ENCODE measurements at regions not wholly inside any gene's neighbourhood (a gene's known extent, or its start where the extent isn't known, plus 50 kb on each side); places are given as distances from the start of the nearest gene placed in this dataset.

- no peak for TF ChIP-seq GATA3 (IDR thresholded peaks at IDR 0.05; ENCODE audit: low read depth, low read length)
- TF ChIP-seq GATA2 (IDR thresholded peaks at IDR 0.05; ENCODE audit: low read depth, low read length): no peak
Measured at GRCh38 chr5:120982351-120982750, 518.3 kb downstream of the PRR16 start.

DNA sequence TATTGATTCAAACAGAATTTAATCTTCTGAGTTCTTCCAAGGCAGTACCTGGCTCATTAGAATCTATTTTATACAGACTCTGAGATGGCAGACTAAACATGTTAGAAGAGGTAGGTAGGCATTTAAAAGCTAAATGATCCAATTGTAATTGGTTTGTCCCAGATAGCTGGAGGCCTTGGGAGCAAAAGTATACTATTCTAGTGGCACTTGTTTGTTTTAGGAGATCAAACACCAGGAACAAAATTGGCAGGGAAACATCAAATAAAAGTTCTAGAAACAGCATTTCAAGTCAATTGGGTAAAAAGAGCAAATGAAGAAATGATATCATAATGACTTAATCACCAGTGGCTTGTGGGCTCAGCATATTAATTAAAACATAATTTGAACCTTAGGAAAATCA lies 521.4 kb downstream of the PRR16 start:
- TF ChIP-seq GATA3 (IDR thresholded peaks at IDR 0.05; ENCODE audit: low read depth, low read length) (no peak), GATA2 (IDR thresholded peaks at IDR 0.05; ENCODE audit: low read depth, low read length) (no peak)

- no peak for TF ChIP-seq GATA2 (IDR thresholded peaks at IDR 0.05; ENCODE audit: low read depth, low read length)
- TF ChIP-seq GATA3 (IDR thresholded peaks at IDR 0.05; ENCODE audit: low read depth, low read length): no peak
Measured at GRCh38 chr5:120988491-120988890, 524.4 kb downstream of the PRR16 start.

DNA sequence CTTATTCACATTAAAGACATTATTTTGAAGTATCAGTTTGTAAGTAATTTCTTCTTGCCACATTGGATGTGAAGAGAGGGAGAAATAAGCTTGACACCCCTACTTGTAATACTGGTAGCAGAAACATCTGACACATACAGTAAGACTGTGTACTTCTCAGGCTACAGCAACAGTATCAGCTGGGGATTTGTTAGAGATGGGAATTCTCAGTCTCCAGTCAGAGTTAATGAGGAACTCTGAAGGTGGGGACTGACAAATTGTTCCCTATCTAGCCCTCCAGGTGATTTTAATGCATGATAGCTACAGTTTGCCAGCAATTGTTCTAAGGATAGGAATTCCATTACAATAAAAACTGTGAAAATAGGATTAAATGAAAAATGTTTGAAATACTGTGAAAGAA lies 524.8 kb downstream of the PRR16 start:
- TF ChIP-seq GATA3 (IDR thresholded peaks at IDR 0.05; ENCODE audit: low read depth, low read length) (no peak), GATA2 (IDR thresholded peaks at IDR 0.05; ENCODE audit: low read depth, low read length) (no peak)

DNA sequence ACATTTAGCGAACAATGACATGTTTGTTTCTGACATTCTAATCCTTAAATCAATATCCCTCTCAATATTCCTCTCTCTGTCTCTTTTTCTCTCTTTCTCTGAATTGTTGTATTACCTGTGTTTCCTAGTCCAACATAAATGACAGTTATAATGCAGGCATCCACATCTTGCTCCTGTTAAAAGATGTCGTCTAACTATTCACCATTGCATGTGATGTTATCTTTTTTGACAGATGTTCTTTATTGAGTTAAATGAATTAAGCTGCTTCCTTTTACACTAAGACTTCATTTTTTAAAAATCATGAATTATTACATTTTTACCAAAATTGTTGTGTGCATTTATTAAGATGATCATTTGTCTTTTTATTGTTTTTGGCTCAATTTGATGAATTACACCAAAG lies 527.5 kb downstream of the PRR16 start:
- TF ChIP-seq GATA3 (IDR thresholded peaks at IDR 0.05; ENCODE audit: low read depth, low read length) (peak; percentile 80), GATA2 (IDR thresholded peaks at IDR 0.05; ENCODE audit: low read depth, low read length) (no peak)

DNA sequence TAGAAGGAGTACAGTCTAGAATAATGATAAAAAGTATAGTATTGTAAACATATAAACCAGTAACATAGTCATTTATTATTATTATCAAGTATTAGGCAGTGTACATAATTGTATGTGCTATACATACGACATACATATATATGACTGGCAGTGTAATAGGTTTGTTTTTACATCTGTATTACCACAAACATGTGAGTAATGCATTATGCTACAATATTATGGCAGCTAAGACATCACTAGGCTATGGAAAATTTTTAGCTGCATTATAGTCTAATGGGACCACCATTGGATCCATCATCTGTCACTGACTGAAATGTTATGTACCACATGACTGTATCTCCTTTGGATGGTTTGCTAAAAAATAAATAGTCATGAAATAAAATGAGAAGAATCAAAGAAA lies 530.0 kb downstream of the PRR16 start:
- TF ChIP-seq GATA2 (IDR thresholded peaks at IDR 0.05; ENCODE audit: low read depth, low read length) (no peak), GATA3 (IDR thresholded peaks at IDR 0.05; ENCODE audit: low read depth, low read length) (no peak)

DNA sequence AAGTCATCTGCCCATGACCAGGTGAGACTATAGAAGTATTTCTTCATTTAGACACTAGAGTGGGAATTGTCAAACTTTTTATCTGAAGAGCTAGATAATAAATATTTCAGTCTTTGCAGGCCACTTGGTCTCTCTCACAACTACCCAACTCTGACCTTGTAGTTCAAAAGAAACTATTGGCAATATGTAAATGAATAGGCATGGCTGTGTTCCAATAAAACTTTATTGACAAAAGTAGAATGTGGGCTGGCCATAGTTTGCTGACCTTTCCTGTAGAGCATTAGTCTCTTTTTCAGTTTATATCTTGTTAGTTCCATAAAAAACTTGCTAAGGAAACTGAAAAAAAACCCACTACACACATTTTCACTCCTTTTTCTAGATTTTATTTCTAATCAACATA lies 535.5 kb downstream of the PRR16 start:
- TF ChIP-seq GATA2 (IDR thresholded peaks at IDR 0.05; ENCODE audit: low read depth, low read length): no peak
- no peak for TF ChIP-seq GATA3 (IDR thresholded peaks at IDR 0.05; ENCODE audit: low read depth, low read length)

GRCh38 chr5:121006217-121006616 lies 542.1 kb downstream of the PRR16 start:
- TF ChIP-seq GATA2 (IDR thresholded peaks at IDR 0.05; ENCODE audit: low read depth, low read length) (no peak), GATA3 (IDR thresholded peaks at IDR 0.05; ENCODE audit: low read depth, low read length) (no peak)

DNA sequence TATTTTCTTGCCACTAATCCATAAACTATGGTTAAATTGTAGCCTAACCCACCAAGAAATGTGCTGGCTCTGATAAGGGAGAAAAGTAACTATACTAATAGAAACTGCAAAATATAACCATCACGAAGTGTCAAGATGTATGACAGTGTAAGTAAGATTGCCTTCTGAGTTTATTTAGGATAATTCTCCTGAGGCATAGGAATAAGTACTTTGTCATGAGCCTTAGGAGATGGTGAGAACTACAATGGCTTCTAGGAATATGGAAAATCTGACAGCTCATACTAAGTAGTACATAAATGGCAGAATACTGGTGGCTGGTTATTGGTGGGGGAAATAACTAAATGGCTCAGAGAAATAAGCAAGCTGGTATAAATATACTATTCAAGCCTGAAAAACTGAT lies 543.9 kb downstream of the PRR16 start:
- no peak for TF ChIP-seq GATA3 (IDR thresholded peaks at IDR 0.05; ENCODE audit: low read depth, low read length)
- TF ChIP-seq GATA2 (IDR thresholded peaks at IDR 0.05; ENCODE audit: low read depth, low read length): no peak

- TF ChIP-seq GATA2 (IDR thresholded peaks at IDR 0.05; ENCODE audit: low read depth, low read length): no peak
- no peak for TF ChIP-seq GATA3 (IDR thresholded peaks at IDR 0.05; ENCODE audit: low read depth, low read length)
Measured at GRCh38 chr5:121009058-121009457, 545.0 kb downstream of the PRR16 start.

DNA sequence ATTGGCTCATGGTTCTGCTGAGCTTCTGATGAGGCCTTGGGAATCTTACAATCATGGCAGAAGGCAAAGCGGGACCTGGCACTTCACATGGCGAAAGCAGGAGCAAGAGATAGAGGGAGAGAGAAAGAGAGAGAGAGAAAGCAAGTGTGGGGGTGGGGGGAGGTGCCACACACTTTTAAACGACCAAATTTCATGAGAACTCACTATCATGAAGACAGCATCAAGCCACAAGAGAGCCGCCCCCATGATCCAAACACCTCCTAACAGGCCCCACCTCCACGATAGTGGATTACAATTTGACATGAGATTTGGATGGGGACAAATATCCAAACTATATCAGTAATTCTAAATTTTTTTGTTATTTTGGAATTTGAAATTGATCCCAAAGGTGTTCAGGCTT lies 553.9 kb downstream of the PRR16 start:
- TF ChIP-seq GATA3 (IDR thresholded peaks at IDR 0.05; ENCODE audit: low read depth, low read length): no peak

DNA sequence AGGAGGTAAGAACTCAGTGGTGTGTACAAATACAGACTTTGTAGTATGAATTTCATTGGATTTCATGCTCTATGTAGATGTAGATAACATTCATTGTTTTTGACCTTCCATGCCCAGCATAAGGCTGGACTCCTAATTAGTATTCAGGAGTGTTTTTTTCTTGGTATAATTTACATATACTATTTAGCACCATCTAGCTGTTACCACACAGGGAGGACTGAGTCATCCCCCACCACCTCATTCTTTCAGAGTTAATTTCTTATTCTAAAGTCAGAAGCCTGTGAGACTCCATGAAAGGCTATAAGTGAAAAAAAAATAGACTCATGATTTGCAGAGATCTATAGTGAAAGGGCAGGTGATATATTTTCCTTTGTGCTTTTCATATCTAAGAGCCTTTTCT lies 555.0 kb downstream of the PRR16 start:
- TF ChIP-seq GATA3 (IDR thresholded peaks at IDR 0.05; ENCODE audit: low read depth, low read length) (no peak), GATA2 (IDR thresholded peaks at IDR 0.05; ENCODE audit: low read depth, low read length) (no peak)

- TF ChIP-seq GATA3 (IDR thresholded peaks at IDR 0.05; ENCODE audit: low read depth, low read length) (no peak), GATA2 (IDR thresholded peaks at IDR 0.05; ENCODE audit: low read depth, low read length) (no peak)
Measured at GRCh38 chr5:121019734-121020133, 555.6 kb downstream of the PRR16 start.

DNA sequence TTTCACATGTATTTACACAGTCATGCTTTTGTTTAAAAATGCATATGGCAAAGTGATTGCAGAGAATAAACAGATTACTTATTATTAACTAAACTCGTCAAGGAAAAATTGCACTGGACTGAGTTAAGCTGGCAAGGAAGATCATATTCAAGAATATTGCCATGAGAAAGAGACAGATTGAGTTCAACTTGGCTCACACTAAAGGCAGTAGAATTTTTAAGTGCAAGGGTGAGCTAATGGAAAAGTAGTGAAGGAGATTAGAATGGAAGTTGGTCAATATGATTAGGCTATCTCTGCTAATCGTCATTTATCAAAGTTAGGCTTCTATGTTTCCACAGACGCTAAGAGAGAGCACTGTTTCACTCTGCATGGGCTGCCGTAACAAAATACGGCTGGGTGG lies 557.6 kb downstream of the PRR16 start:
- TF ChIP-seq GATA2 (IDR thresholded peaks at IDR 0.05; ENCODE audit: low read depth, low read length) (no peak), GATA3 (IDR thresholded peaks at IDR 0.05; ENCODE audit: low read depth, low read length) (no peak)

- no peak for TF ChIP-seq GATA2 (IDR thresholded peaks at IDR 0.05; ENCODE audit: low read depth, low read length)
- no peak for TF ChIP-seq GATA3 (IDR thresholded peaks at IDR 0.05; ENCODE audit: low read depth, low read length)
Measured at GRCh38 chr5:121024416-121025311, 560.6 kb downstream of the PRR16 start.

Data from SH-SY5Y (cell line).